ENCODE measurements at regions not wholly inside any gene's neighbourhood (a gene's known extent, or its start where the extent isn't known, plus 50 kb on each side); places are given as distances from the start of the nearest gene placed in this dataset.

DNA sequence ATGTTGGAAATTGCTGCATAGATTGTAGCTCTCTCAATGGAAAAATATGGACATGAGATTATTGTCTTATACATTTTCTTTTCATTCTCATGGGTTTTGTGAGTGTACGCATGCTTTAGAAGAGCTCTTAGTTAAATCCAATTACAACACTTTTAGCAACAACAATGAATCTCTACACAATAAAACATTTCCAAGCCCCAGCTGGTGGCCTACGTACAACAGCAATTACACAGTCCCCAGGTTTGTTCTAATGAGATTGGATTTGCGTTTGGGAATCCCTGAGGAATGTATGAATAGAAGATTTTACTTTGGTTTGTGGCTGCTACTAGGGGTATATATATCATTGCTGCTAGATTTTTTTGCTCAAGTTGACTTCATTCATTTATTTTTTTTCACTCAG is 98.6 kb downstream of the FHDC1 start:
- Mint-ChIP-seq H3K27me3 (peaks cover 13% of the 10 kb centered on the region), H3K36me3 (ENCODE audit: low read depth) (no peaks in the 10 kb centered on the region), H3K4me3 (no peak overlapping the region), H3K4me1 (no peaks in the 10 kb centered on the region), H3K27ac (no peak overlapping the region), H3K9me3 (peaks cover 4% of the 10 kb centered on the region)
- POLR2A ChIA-PET = no interaction called here
- DNase-seq = no peak
- CTCF ChIA-PET = no interaction called here

DNA sequence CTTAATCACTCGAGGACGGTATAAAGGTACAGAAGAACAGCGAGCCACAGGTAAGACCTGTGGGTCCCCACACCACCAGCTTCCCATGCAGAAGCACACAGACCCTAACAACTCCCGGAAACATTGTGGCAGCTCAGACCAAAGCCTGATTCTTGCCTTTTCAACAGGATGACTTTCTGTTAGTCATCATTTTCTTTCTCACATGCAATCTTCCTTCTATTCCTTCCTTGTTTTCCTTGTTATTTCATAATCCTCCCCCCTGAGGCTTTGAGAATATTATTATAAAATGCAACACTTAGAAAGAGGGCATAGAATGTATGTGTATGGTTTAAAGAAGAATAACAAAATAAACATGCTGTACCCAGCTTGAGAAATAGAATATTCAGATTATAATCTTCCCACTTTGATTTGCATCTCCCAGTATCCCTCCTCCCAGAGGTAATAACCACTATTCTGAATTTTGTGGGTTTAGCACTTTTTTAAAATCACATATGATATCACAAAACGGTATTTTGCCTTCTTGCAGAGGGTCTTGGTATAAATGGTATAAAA is 100.9 kb downstream of the FHDC1 start:
- Mint-ChIP-seq H3K9me3 (no peaks in the 10 kb centered on the region), H3K27ac (no peak overlapping the region), H3K36me3 (ENCODE audit: low read depth) (no peaks in the 10 kb centered on the region), H3K4me3 (no peak overlapping the region), H3K4me1 (no peaks in the 10 kb centered on the region), H3K27me3 (peaks cover 10% of the 10 kb centered on the region)
- no peak for DNase-seq
- ChIA-PET CTCF (no interaction called here), POLR2A (no interaction called here)

DNA sequence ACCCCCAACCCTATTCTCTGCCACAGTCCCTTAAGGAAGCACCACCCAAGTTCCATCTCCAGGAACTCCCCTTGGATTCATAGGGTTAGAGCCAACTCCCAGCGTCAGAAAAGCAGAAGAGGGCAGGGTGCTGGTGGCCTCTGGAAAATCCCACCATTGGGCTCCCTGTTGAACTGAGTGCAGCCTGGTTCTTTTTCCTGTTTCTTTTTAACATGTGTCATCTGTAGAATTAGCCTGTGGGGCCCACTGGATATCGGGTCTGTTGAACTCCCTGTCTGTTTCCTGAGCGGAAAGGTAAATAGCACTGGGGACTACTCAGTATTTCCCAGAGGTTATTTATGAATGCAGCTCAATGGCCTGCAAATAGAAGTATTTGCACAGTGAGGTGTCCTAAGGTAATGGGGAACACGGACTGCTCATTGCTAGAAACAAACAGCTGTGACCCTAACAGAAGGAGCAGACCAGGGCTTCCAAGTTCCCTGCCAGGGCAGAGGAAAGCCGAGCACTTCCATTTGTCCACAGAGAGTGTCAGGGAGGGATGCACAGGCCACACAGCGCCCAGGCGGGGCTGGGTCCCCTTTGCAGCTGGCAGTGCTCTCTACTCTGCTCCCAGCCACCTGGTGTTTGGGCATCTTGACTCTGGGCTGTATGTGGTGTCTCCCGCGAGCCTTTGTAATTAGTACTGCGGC is 102.6 kb downstream of the FHDC1 start:
- no peak overlapping the region for H3K4me3 Mint-ChIP-seq
- POLR2A ChIA-PET = no interaction called here
- no peaks in the 10 kb centered on the region for H3K4me1 Mint-ChIP-seq
- CTCF ChIA-PET = no interaction called here
- H3K36me3 Mint-ChIP-seq (ENCODE audit: low read depth) = no peaks in the 10 kb centered on the region
- H3K9me3 Mint-ChIP-seq = no peaks in the 10 kb centered on the region
- H3K27me3 Mint-ChIP-seq = peaks cover 10% of the 10 kb centered on the region
- no peak overlapping the region for H3K27ac Mint-ChIP-seq
- DNase-seq = no peak

DNA sequence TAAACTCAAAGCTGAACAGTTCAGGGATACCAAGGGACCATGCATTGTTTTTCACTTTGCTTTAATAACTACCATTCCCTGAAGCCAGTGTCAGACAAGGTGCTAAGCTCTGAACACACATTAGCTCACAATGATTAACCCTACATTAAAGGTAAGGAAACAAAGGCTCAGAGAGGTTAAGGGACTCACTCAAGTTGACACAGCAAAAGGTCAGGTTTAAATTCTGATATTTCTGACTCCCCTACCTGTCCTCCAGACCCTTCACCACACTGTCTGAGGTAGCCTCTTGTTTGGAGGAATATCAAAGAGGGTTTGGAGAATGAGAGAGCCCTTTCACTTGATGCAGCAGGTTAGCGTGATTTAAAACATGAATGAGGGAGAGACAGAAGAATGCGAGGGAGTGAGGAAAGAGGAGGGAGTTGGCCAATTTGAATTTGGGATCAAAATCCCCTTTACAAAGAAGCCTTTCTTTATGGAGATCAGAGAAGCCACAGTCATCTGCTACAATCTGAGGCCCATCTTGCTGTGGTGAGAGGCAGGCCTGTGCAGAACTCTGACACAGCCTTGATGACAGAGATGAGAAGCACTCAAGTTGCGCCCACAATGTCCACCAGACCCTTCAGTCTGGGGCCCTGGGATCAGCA is 103.5 kb downstream of the FHDC1 start:
- Mint-ChIP-seq H3K27ac (no peak overlapping the region), H3K9me3 (no peaks in the 10 kb centered on the region), H3K4me3 (no peak overlapping the region), H3K27me3 (peaks cover 14% of the 10 kb centered on the region), H3K36me3 (ENCODE audit: low read depth) (no peaks in the 10 kb centered on the region), H3K4me1 (no peaks in the 10 kb centered on the region)
- ChIA-PET CTCF (no interaction called here), POLR2A (no interaction called here)
- DNase-seq = no peak

DNA sequence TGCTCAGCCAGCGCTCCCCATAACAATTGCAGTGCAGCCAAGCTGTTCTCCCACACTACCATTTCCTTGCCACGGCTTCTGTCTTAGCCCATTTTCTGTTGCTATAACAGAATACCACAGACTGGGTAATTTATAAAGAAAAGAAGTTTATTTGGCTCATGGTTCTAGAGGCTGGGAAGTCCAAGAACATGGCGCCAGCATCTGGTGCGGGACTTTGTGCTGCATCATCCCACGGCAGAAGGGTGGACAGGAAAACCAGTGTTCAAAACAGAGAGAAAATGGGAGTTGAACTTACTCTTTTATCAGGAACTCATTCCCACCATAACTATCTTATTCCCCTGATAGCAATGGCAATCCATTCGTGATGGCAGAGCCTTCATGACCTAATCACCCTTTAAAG is 104.6 kb downstream of the FHDC1 start:
- ChIA-PET POLR2A (no interaction called here), CTCF (no interaction called here)
- H3K4me3 Mint-ChIP-seq = no peak overlapping the region
- H3K27ac Mint-ChIP-seq = no peak overlapping the region
- H3K9me3 Mint-ChIP-seq = no peaks in the 10 kb centered on the region
- no peaks in the 10 kb centered on the region for H3K4me1 Mint-ChIP-seq
- DNase-seq = no peak
- peaks cover 16% of the 10 kb centered on the region for H3K27me3 Mint-ChIP-seq
- H3K36me3 Mint-ChIP-seq (ENCODE audit: low read depth) = no peaks in the 10 kb centered on the region

DNA sequence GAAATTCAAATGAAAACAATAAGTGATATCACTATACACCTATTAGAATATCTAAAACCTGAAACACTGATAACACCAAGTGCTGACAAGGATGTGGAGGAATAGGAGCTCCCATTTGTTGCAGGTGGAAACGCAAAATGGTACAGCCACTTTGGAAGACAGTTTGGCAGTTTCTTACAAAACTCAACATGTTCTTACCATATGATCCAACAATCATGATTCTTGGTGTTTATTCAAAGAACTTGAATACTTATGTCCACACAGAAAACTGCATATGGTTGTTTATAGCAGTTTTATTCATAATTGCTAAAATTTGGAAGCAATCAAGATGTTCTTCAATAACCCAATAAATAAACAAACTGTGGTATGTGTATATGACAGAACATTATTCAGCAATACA is 107.9 kb downstream of the FHDC1 start:
- ChIA-PET POLR2A (no interaction called here), CTCF (no interaction called here)
- Mint-ChIP-seq H3K4me3 (no peak overlapping the region), H3K27me3 (peaks cover 9% of the 10 kb centered on the region), H3K27ac (no peak overlapping the region), H3K9me3 (no peaks in the 10 kb centered on the region), H3K4me1 (no peaks in the 10 kb centered on the region), H3K36me3 (ENCODE audit: low read depth) (no peaks in the 10 kb centered on the region)
- no peak for DNase-seq

DNA sequence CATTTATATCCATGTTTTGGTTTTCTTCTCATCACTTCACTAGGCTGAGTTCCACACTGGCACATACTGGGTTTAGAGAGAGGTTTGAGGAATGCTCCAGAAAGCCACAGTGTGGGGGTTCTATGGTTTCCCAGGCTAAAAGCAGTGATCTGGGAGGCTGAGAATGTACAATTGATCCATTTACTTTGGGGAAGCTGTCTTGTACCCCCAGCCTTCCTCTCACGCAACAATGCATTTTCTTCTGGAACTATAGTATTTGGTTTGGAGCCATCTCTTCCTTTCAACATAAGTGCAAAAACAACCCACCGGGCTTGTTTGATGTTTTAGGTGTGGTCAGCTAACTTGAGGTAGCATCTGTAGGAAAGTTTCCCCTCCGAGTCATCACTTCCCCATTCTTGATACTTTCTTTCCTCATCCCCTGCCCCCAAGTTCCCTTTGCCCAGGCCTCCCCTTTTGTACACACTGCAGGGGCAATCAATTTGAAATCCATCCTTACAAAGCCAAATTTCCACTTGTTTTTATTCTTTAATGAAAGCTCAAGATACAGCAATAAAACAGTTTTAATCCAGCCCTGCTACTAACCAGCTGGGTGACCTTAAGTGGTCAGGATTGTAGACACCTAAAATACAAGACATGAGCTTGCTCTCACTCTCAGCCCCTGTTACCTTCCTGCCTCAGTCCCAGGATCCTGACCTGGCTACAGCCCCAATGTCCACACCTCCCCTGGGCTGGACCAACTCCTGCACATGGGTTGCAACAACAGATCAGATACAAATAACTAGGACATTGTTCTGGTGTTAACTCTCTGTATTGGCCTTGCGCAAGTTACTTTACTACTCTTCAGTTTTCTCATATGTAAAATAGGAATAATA is 109.2 kb downstream of the FHDC1 start:
- no peak for DNase-seq
- ChIA-PET POLR2A (no interaction called here), CTCF (no interaction called here)
- H3K27ac Mint-ChIP-seq = no peak overlapping the region
- no peaks in the 10 kb centered on the region for H3K4me1 Mint-ChIP-seq
- H3K4me3 Mint-ChIP-seq = no peak overlapping the region
- no peaks in the 10 kb centered on the region for H3K36me3 Mint-ChIP-seq (ENCODE audit: low read depth)
- H3K9me3 Mint-ChIP-seq = no peaks in the 10 kb centered on the region
- H3K27me3 Mint-ChIP-seq = peaks cover 9% of the 10 kb centered on the region

DNA sequence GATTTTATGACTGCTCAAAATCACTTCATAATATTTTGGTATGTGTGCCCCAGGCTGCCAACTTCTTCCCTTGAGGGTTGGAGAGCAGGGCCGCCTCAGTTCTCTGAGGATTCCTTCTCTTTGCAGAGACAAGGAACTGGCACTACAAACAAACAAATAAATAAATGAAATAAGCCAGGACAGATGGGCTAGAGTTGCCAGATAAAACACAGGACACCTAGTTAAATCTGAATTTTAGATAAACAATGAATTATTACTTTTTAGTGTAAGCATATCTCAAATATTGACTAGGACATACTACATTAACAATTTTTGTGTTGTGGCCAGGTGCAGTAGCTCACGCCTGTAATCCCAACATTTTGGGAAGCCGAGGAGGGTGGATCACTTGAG is 122.5 kb downstream of the FHDC1 start:
- Mint-ChIP-seq H3K27ac (no peak overlapping the region), H3K4me1 (no peaks in the 10 kb centered on the region), H3K4me3 (no peak overlapping the region), H3K9me3 (no peaks in the 10 kb centered on the region), H3K36me3 (ENCODE audit: low read depth) (no peaks in the 10 kb centered on the region), H3K27me3 (peaks cover 25% of the 10 kb centered on the region)
- DNase-seq = no peak
- POLR2A ChIA-PET = no interaction called here
- CTCF ChIA-PET = interaction anchor here (0.9 kb wide), 1 partner anchor 17 kb away, joined by 3 read pairs; no protein-coding TSS in a partner anchor

DNA sequence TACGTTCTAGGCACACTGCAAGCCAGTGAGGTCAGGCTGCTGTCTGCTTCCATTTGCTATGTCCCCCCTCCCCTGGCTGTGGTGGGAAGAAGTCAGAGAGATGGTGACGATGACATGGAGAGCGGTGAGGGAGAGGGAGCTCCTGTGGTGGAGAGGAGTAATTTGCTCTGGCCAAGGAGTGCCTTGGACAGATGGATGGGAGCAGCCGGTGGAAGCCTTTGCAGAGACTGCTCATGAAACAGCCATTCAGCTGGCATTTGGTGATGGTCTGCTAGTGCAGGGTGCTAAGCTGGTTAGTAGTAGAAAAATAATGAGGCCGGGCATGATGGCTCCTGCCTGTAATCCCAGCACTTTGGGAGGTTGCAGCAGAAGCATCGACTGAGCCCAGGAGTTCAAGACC is 124.1 kb downstream of the FHDC1 start:
- Mint-ChIP-seq H3K27ac (no peak overlapping the region), H3K9me3 (no peaks in the 10 kb centered on the region), H3K4me3 (no peak overlapping the region), H3K4me1 (no peaks in the 10 kb centered on the region), H3K36me3 (ENCODE audit: low read depth) (no peaks in the 10 kb centered on the region), H3K27me3 (peaks cover 15% of the 10 kb centered on the region)
- ChIA-PET POLR2A (no interaction called here), CTCF (interaction anchor here (1.9 kb wide), 1 partner anchor 23 kb away, joined by 6 read pairs; no protein-coding TSS in a partner anchor)
- DNase-seq = no peak

DNA sequence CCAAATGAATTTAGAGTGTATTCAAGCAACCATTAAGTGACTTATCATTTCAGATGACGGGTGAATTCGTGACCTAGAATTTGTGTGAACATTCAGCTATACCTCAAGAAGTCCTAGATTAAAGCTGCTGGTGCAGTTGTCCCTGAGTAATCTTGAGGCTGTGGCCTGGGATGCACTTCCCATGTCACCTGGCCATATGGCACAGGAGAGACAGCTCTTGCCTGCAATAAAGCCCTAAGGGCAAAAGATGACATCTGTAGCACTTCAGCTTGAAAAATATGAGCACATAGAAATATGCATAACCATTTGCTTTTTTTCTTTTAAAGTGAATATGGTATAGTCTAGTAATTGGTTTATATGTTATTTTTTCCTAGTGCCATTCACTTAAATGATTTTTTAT is 125.8 kb downstream of the FHDC1 start:
- no peaks in the 10 kb centered on the region for H3K9me3 Mint-ChIP-seq
- DNase-seq = no peak
- ChIA-PET POLR2A (no interaction called here), CTCF (interaction anchor here (1.9 kb wide), 1 partner anchor 21 kb away, joined by 6 read pairs; no protein-coding TSS in a partner anchor)
- no peaks in the 10 kb centered on the region for H3K36me3 Mint-ChIP-seq (ENCODE audit: low read depth)
- no peak overlapping the region for H3K4me3 Mint-ChIP-seq
- no peaks in the 10 kb centered on the region for H3K4me1 Mint-ChIP-seq
- H3K27me3 Mint-ChIP-seq = peaks cover 7% of the 10 kb centered on the region
- no peak overlapping the region for H3K27ac Mint-ChIP-seq

DNA sequence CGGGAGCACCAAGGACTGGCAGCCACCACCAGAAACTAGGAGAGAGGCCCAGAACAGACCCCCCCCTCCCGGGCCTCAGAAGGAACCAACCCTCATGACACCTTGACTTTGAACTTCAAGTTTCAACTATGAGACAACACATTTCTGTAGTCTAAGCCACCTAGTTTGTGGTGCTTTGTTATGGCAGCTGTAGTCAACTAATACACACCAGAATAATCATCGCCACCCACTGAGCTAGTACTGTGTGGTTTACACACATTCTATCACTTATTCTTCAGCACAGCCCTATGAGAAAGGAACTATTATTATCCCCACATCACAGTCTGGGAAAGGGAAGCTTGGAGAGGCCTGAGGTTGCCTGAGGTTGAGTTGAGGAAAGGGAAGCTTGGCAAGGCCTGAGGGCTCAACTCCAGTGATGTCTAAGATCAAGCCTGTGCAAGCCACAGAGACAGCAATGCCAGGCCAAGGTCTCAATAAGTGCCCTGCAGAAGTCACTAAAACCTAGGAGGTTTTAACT is 126.6 kb downstream of the FHDC1 start:
- ChIA-PET CTCF (interaction anchor here (0.6 kb wide), 1 partner anchor 16 kb away, joined by 3 read pairs; no protein-coding TSS in a partner anchor), POLR2A (no interaction called here)
- DNase-seq = no peak
- Mint-ChIP-seq H3K4me1 (no peaks in the 10 kb centered on the region), H3K4me3 (no peak overlapping the region), H3K27ac (no peak overlapping the region), H3K9me3 (no peaks in the 10 kb centered on the region), H3K27me3 (peaks cover 5% of the 10 kb centered on the region), H3K36me3 (ENCODE audit: low read depth) (no peaks in the 10 kb centered on the region)

DNA sequence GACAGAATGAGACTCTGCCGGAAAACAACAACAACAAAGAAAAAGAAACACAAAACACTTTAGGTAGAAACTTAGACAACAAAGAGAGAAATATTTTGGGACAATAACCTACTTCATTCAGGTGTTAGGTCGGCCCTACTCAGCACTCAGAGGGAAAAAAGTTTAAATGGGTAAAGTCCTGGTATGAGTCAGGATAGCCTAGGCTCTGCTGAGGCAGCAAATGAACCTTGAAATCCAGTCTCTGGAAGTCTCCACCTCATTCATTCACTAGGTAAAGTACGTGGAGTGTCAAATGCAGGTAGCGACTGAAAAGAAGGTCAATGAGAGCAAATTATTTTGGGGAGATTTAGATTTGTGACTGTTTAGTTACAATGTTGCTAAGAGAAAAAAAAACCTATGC is 127.4 kb downstream of the FHDC1 start:
- no peaks in the 10 kb centered on the region for H3K4me1 Mint-ChIP-seq
- H3K27me3 Mint-ChIP-seq = peaks cover 5% of the 10 kb centered on the region
- H3K27ac Mint-ChIP-seq = no peak overlapping the region
- H3K4me3 Mint-ChIP-seq = no peak overlapping the region
- POLR2A ChIA-PET = no interaction called here
- H3K36me3 Mint-ChIP-seq (ENCODE audit: low read depth) = no peaks in the 10 kb centered on the region
- no peaks in the 10 kb centered on the region for H3K9me3 Mint-ChIP-seq
- DNase-seq = no peak
- CTCF ChIA-PET = interaction anchor here (0.6 kb wide), 1 partner anchor 17 kb away, joined by 3 read pairs; no protein-coding TSS in a partner anchor

DNA sequence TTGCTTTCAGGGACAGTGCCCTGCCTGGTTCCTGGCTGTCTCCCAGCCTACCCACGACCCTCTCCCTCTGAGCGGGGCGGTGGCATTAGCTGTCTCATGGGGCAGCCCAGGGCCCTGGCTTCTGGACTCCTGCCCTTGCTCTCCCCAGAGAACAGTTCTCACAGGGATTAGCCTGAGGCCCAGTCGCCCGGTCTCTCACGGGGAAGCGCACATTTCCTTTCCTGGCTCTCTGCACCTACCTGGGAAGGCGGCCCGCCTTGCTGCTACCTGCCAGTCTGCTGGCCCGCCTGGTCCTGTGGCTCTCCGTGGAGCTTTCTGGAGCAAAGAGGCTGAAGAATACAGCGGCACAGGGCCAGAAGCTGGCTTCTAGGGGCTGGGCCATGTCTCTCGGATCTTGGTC is 128.4 kb downstream of the FHDC1 start:
- Mint-ChIP-seq H3K4me3 (no peak overlapping the region), H3K27me3 (peaks cover 5% of the 10 kb centered on the region), H3K4me1 (no peaks in the 10 kb centered on the region), H3K36me3 (ENCODE audit: low read depth) (no peaks in the 10 kb centered on the region), H3K27ac (no peak overlapping the region), H3K9me3 (no peaks in the 10 kb centered on the region)
- ChIA-PET POLR2A (no interaction called here), CTCF (interaction anchor here (1.5 kb wide), 1 partner anchor 19 kb away, joined by 4 read pairs; no protein-coding TSS in a partner anchor)
- DNase-seq = no peak

Data from activated CD4-positive, alpha-beta memory T cell treated with anti-CD3 and anti-CD28 coated beads, Interleukin-2, amount 10 ng/mL, durations not matched to agents 7 days and 5 days (primary cell).